ENCODE measurements at regions not wholly inside any gene's neighbourhood (a gene's known extent, or its start where the extent isn't known, plus 50 kb on each side); places are given as distances from the start of the nearest gene placed in this dataset.

DNA sequence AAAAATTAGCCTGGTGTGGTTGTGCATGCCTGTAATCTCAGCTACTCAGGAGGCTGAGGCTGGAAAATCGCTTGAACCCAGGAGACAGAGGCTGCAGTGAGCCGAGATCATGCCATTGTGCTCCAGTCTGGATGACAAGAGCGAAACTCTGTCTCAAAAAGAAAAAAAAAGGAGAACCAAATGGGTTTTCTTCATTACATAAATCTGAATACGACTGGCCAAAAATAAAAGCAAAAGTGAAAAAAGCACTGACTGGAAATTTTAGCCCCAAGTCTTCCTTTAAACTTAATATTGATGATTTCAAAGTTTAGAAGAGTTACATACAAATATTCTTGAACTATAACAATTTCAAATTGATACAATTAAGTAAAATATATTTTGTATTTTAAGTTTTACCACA lies 249.5 kb upstream of the STARD13 start:
- DNase-seq (ENCODE audit: extremely low spot score), result no peak
- 87% methylated on average over 4 of the region's 4 CpGs for WGBS
- no peak overlapping the region for H3K27ac ChIP-seq (replicated peaks in 1 of 4)
- no peaks in the 10 kb centered on the region for H3K27me3 ChIP-seq
- peaks cover 5 to 37% (median 21%) of the 10 kb centered on the region in 4 donors for H3K4me1 ChIP-seq
- H3K36me3 ChIP-seq, result no peaks in the 10 kb centered on the region
- no peaks in the 10 kb centered on the region for H3K9me3 ChIP-seq
- intact Hi-C loops (cut with DNase I), result loop anchor here (5.0 kb wide), 1 partner anchor 413 kb away; no protein-coding TSS in a partner anchor
- no peak overlapping the region for H3K4me3 ChIP-seq
- TF ChIP-seq EP300 (IDR thresholded peaks at IDR 0.05), result no peak
- no peak for TF ChIP-seq POLR2A (IDR thresholded peaks at IDR 0.05; ENCODE audit: low read depth)

DNA sequence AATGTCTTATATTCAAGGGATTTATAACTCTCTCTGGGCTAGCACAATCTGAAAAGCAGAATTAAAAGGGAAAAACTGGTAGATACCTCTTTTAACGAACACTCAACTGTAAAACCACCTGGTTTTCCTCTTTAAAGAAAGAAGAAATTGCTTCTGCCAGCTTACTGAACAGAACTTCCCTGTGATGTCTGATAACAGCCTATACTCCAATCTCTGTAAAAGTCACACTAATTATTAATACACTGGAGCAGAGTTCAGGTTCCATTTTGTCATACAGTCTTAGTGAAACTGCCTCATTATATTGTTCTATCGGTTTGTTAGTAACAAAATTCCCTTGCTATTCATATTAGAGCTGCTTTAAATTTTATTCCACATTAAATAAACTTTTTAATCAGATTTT lies 251.0 kb upstream of the STARD13 start:
- DNase-seq (ENCODE audit: extremely low spot score), result no peak
- peak overlapping the region in 3 of 4 donors; percentile 58 to 68 (median 61) for H3K27ac ChIP-seq (replicated peaks in 1 of 4)
- intact Hi-C loops (cut with DNase I), result loop anchor here (5.0 kb wide), 1 partner anchor 414 kb away; no protein-coding TSS in a partner anchor
- no peak for TF ChIP-seq POLR2AphosphoS5 (IDR thresholded peaks at IDR 0.05)
- no peak for TF ChIP-seq POLR2A (IDR thresholded peaks at IDR 0.05; ENCODE audit: low read depth)
- no peak for TF ChIP-seq EP300 (IDR thresholded peaks at IDR 0.05)
- TF ChIP-seq, protein P1, sequence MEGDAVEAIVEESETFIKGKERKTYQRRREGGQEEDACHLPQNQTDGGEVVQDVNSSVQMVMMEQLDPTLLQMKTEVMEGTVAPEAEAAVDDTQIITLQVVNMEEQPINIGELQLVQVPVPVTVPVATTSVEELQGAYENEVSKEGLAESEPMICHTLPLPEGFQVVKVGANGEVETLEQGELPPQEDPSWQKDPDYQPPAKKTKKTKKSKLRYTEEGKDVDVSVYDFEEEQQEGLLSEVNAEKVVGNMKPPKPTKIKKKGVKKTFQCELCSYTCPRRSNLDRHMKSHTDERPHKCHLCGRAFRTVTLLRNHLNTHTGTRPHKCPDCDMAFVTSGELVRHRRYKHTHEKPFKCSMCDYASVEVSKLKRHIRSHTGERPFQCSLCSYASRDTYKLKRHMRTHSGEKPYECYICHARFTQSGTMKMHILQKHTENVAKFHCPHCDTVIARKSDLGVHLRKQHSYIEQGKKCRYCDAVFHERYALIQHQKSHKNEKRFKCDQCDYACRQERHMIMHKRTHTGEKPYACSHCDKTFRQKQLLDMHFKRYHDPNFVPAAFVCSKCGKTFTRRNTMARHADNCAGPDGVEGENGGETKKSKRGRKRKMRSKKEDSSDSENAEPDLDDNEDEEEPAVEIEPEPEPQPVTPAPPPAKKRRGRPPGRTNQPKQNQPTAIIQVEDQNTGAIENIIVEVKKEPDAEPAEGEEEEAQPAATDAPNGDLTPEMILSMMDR (IDR thresholded peaks at IDR 0.05), result no peak
- H3K9me3 ChIP-seq, result no peaks in the 10 kb centered on the region
- WGBS, result 70% methylated on average over 2 of the region's 2 CpGs
- peaks cover 15 to 48% (median 34%) of the 10 kb centered on the region in 4 donors for H3K4me1 ChIP-seq
- no peaks in the 10 kb centered on the region for H3K27me3 ChIP-seq
- peak overlapping the region in 2 of 4 donors; percentile 20 to 31 for H3K4me3 ChIP-seq
- no peaks in the 10 kb centered on the region for H3K36me3 ChIP-seq

DNA sequence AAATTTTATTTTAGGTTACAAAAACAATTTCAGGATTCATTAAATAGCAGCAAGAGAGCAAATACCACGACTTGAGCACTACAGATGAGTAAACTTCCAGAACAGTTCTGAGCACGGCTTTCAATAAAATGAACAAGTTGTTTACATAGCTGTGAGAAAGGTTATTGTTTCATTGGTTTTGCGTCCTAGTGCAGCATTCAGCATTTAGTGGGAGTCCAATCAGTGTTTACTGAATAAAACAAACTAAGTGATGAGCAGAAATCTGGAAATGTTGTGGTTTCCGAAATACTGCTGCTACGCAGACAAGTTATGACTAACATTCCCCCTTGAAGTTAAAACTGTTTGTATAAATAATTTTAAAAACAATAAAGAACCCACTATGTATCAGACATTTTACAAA lies 251.5 kb upstream of the STARD13 start:
- no peaks in the 10 kb centered on the region for H3K27me3 ChIP-seq
- peak overlapping the region in 3 of 4 donors; percentile 13 to 31 (median 20) for H3K4me3 ChIP-seq
- no peak for DNase-seq (ENCODE audit: extremely low spot score)
- intact Hi-C loops (cut with DNase I), result loop anchor here (5.0 kb wide), 1 partner anchor 415 kb away; no protein-coding TSS in a partner anchor
- no peak for TF ChIP-seq POLR2AphosphoS5 (IDR thresholded peaks at IDR 0.05)
- TF ChIP-seq POLR2A (IDR thresholded peaks at IDR 0.05; ENCODE audit: low read depth), result no peak
- TF ChIP-seq, protein P1 (IDR thresholded peaks at IDR 0.05), result no peak
- TF ChIP-seq EP300 (IDR thresholded peaks at IDR 0.05), result no peak
- no peaks in the 10 kb centered on the region for H3K36me3 ChIP-seq
- peaks cover 17 to 52% (median 37%) of the 10 kb centered on the region in 4 donors for H3K4me1 ChIP-seq
- 57% methylated on average over 5 of the region's 5 CpGs for WGBS
- peak overlapping the region; percentile 40 to 68 (median 60) for H3K27ac ChIP-seq (replicated peaks in 1 of 4)
- H3K9me3 ChIP-seq, result no peaks in the 10 kb centered on the region

DNA sequence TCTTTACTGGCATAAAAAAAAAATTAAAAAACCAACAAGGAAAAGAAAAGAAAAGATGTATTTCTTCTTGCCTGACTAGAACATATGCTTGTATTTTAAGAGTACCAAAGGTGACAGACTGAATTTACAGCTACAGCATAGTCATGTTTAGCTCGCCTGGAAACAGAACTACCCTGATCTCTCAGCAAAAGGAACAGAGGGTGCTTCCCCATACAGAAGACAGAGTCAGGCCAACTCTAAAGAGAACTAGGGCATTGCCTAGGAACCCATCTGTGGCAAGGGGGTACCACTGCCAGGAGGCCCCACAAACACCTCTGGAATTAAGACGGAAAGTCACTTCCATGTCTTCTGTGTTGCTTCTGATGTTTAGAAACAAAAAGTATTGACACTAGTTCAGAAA lies 252.1 kb upstream of the STARD13 start:
- Histone ChIP-seq H3K27me3 (no peaks in the 10 kb centered on the region), H3K36me3 (no peaks in the 10 kb centered on the region), H3K4me3 (peak overlapping the region in 1 of 4 donors; percentile 31), H3K27ac (replicated peaks in 1 of 4) (peak overlapping the region; percentile 40 to 68 (median 60)), H3K4me1 (peaks cover 17 to 52% (median 37%) of the 10 kb centered on the region in 4 donors), H3K9me3 (no peaks in the 10 kb centered on the region)
- intact Hi-C loops (cut with DNase I), result loop anchor here (5.0 kb wide), 1 partner anchor 415 kb away; no protein-coding TSS in a partner anchor
- TF ChIP-seq POLR2AphosphoS5 (IDR thresholded peaks at IDR 0.05) (no peak), POLR2A (IDR thresholded peaks at IDR 0.05; ENCODE audit: low read depth) (no peak), EP300 (IDR thresholded peaks at IDR 0.05) (no peak)
- TF ChIP-seq, protein P1 (IDR thresholded peaks at IDR 0.05), result no peak
- DNase-seq (ENCODE audit: extremely low spot score), result no peak
- 69% methylated on average over 2 of the region's 2 CpGs for WGBS

DNA sequence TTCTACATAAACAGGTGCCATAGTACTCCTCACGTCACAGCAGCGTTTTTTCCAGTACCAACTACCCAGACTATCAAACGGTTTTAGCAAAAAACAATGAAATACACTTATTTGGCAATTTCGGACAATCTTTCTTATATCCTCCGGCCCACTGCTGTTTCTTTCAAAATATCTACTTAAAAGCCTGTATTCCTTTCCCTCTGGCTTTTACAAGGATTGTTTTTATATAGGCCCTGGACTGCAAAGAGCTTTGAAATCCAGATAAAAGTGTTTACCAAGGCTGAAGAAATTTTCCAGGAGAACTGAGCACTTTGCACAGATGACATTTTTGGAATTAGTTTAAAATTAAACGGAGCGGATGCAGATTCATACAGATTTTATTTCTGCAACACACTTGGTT lies 255.9 kb upstream of the STARD13 start:
- Histone ChIP-seq H3K27me3 (no peaks in the 10 kb centered on the region), H3K9me3 (no peaks in the 10 kb centered on the region), H3K4me1 (peaks cover 29 to 59% (median 49%) of the 10 kb centered on the region in 4 donors), H3K36me3 (no peaks in the 10 kb centered on the region), H3K4me3 (peak overlapping the region; percentile 49 to 58 (median 57)), H3K27ac (replicated peaks in 1 of 4) (peak overlapping the region; percentile 91 to 95 (median 92))
- DNase-seq (ENCODE audit: extremely low spot score), result no peak
- intact Hi-C loops (cut with DNase I), result loop anchor here (5.0 kb wide), 1 partner anchor 189 kb away; no protein-coding TSS in a partner anchor
- TF ChIP-seq EP300 (IDR thresholded peaks at IDR 0.05), result no peak
- TF ChIP-seq POLR2AphosphoS5 (IDR thresholded peaks at IDR 0.05), result no peak
- TF ChIP-seq, protein P1 (IDR thresholded peaks at IDR 0.05), result no peak
- no peak for TF ChIP-seq POLR2A (IDR thresholded peaks at IDR 0.05; ENCODE audit: low read depth)
- 65% methylated on average over 7 of the region's 7 CpGs for WGBS

Data from esophagus muscularis mucosa (tissue), 4 donors.